Activated CD8-positive, alpha-beta memory T cell treated with anti-CD3 and anti-CD28 coated beads, Interleukin-2, amount 10 ng/mL, durations not matched to agents 7 days and 5 days (primary cell): ENCODE measurements at regions not wholly inside any gene's neighbourhood (a gene's known extent, or its start where the extent isn't known, plus 50 kb on each side); places are given as distances from the start of the nearest gene placed in this dataset.

Experiments
- ATAC-seq: fragments of 150-1000 bp; cut with Tn5 transposase; one replicate; pipeline ENCODE4 v1.10.0; 2021; ENCODE audit warnings: moderate library complexity
- CTCF ChIA-PET: fragments of 350-600 bp; sonication (Branson Sonifier 250); formaldehyde crosslinking; loops from one replicate; lab custom pipeline; 2021; ENCODE audit warnings: antibody characterized with exemption; lab: Charles Lee
- DNase-seq: peaks from one replicate; pipeline ENCODE4 v3.0.0-alpha.2; 2020
- H3K27ac Mint-ChIP-seq: one replicate; pipeline ENCODE4 v1.8.0; 2021; ENCODE audit warnings: mild to moderate bottlenecking, mixed read lengths
- H3K27me3 Mint-ChIP-seq: one replicate; pipeline ENCODE4 v1.8.0; 2021; ENCODE audit warnings: mixed read lengths
- H3K36me3 Mint-ChIP-seq: one replicate; pipeline ENCODE4 v1.8.0; 2021; ENCODE audit warnings: mild to moderate bottlenecking, mixed read lengths
- H3K4me1 Mint-ChIP-seq: one replicate; pipeline ENCODE4 v1.8.0; 2021; ENCODE audit warnings: mixed read lengths
- H3K4me3 Mint-ChIP-seq: one replicate; pipeline ENCODE4 v1.8.0; 2021; ENCODE audit warnings: mild to moderate bottlenecking, moderate library complexity, mixed read lengths
- H3K9me3 Mint-ChIP-seq: one replicate; pipeline ENCODE4 v1.8.0; 2022; ENCODE audit warnings: low read depth, mixed read lengths

GRCh38 chr7:106783286-106783685, 81.8 kb upstream of the PIK3CG start:
- H3K9me3 Mint-ChIP-seq, result no peaks in the 10 kb centered on the region
- ATAC-seq (no peak), DNase-seq (no peak)
- no peak overlapping the region for H3K4me3 Mint-ChIP-seq
- no peaks in the 10 kb centered on the region for H3K36me3 Mint-ChIP-seq
- peaks cover 2% of the 10 kb centered on the region for H3K4me1 Mint-ChIP-seq
- no peaks in the 10 kb centered on the region for H3K27me3 Mint-ChIP-seq
- H3K27ac Mint-ChIP-seq, result no peak overlapping the region
- CTCF ChIA-PET, result no interaction called here

- Mint-ChIP-seq H3K4me3 (no peak overlapping the region), H3K27me3 (no peaks in the 10 kb centered on the region), H3K36me3 (no peaks in the 10 kb centered on the region), H3K4me1 (peaks cover 2% of the 10 kb centered on the region), H3K27ac (no peak overlapping the region), H3K9me3 (no peaks in the 10 kb centered on the region)
- DNase-seq (no peak), ATAC-seq (no peak)
- CTCF ChIA-PET, result interaction anchor here (1.0 kb wide), 1 partner anchor 358 kb away, joined by 3 read pairs; no protein-coding TSS in a partner anchor
These were observed 76.4 kb upstream of the PIK3CG start for GRCh38 chr7:106788637-106789036.

- Mint-ChIP-seq H3K27ac (no peak overlapping the region), H3K36me3 (no peaks in the 10 kb centered on the region), H3K4me3 (no peak overlapping the region), H3K27me3 (no peaks in the 10 kb centered on the region), H3K4me1 (peaks cover 2% of the 10 kb centered on the region), H3K9me3 (no peaks in the 10 kb centered on the region)
- no peak for ATAC-seq
- CTCF ChIA-PET, result no interaction called here
- DNase-seq, result no peak
These were observed 73.6 kb upstream of the PIK3CG start for GRCh38 chr7:106791526-106791925.

GRCh38 chr7:106792233-106792926, 72.7 kb upstream of the PIK3CG start:
- Mint-ChIP-seq H3K9me3 (no peaks in the 10 kb centered on the region), H3K4me1 (peaks cover 2% of the 10 kb centered on the region), H3K27me3 (no peaks in the 10 kb centered on the region), H3K36me3 (no peaks in the 10 kb centered on the region), H3K4me3 (no peak overlapping the region), H3K27ac (no peak overlapping the region)
- DNase-seq (no peak), ATAC-seq (no peak)
- CTCF ChIA-PET, result interaction anchor here (0.7 to 2.2 kb wide), 10 partner anchors 11 to 360 kb away, joined by 3 to 22 read pairs (median 4); no protein-coding TSS in a partner anchor

DNA sequence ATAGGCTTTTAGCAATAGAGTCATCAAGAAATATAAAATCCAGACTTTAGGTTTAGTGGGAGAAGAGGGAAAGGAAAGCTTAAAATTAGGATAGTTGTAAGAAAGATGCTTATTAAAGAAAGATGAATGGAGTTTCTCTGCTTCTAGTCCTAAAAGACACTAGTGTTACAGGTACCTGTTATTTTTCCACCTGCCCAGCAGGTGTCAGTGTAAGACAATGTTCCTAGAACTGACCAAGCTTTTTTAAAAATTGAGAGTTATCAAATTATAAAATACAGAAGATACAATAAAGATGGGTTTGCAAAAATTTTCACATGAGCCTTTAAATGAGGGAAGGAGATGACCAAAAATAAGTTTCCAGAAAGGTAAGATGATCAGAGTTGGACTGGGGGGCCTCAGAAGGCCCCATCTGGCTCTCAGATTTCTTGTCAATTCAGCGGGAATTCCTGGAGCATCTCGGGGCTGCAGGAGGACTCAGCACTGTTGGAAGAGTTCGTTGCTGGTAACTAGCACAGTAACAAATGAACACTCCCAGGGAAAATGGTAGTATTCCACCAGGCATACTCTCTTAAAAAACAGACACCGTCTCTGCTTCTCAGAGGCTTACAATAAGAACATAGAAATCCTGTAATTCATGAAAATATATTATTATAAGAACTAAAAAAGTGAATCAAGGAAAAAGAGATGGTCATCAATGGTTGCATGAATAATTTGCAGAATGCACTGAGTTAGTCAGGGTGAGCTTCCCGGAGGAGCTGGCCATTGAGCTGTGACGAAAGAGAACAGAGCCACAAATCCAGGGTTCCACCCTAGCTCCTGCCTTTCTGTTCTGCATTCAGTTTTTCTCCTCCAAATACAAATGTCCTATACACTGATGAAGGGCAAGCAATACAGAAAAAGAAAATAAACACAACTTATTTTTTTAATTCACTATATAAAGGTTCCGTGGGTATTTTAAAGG, 71.8 kb upstream of the PIK3CG start:
- Mint-ChIP-seq H3K27me3 (no peaks in the 10 kb centered on the region), H3K4me1 (peaks cover 2% of the 10 kb centered on the region), H3K4me3 (no peak overlapping the region), H3K27ac (no peak overlapping the region), H3K9me3 (no peaks in the 10 kb centered on the region), H3K36me3 (peaks cover 2% of the 10 kb centered on the region)
- no peak for ATAC-seq
- no peak for DNase-seq
- CTCF ChIA-PET, result interaction anchor here (0.7 to 2.2 kb wide), 12 partner anchors 12 to 388 kb away, joined by 3 to 22 read pairs (median 3); no protein-coding TSS in a partner anchor

GRCh38 chr7:106794276-106795083, 70.6 kb upstream of the PIK3CG start:
- no peak overlapping the region for H3K27ac Mint-ChIP-seq
- peaks cover 3% of the 10 kb centered on the region for H3K36me3 Mint-ChIP-seq
- no peaks in the 10 kb centered on the region for H3K27me3 Mint-ChIP-seq
- H3K9me3 Mint-ChIP-seq, result no peaks in the 10 kb centered on the region
- no peak for ATAC-seq
- no peak for DNase-seq
- no peak overlapping the region for H3K4me3 Mint-ChIP-seq
- CTCF ChIA-PET, result interaction anchor here (1.2 to 2.2 kb wide), 2 partner anchors 15 to 354 kb away, joined by 3 to 22 read pairs; no protein-coding TSS in a partner anchor
- no peaks in the 10 kb centered on the region for H3K4me1 Mint-ChIP-seq

DNA sequence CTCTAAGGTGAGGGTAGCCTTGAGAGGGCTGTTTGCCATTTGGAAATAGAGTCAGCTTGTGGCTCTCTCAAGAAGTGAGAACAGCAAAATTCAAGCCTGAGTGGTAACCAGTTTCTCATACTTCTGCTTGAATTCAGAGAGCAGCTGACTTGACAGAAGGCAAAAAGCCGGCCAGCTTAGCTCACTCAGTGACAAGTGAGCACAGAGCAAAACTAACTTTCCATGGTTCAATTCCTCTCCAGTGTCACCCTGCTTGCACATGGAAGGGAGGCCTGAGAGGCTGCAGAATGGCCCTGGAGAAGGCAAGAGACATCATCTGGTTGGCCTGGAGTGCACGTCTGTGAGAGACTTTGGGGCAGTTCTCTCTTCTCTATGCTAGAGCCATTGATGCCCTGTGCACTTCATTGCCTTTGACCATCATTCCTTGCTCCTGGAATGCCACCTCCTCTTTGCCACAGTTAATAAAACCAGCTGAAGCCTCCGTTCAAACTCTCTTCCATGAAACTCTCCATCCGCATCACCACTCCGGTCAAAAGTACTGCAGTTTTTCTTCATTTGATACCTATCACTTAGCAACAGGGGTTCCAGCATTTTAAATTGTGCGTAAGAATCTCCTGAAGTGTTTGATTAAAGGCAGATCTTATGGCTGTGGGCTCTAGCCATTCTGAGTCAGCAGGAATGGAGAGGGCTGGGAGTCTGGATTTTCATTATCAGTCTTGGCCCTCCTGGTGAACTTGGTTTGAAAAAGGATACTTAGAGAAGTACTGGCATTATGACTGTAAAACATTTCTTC, 69.8 kb upstream of the PIK3CG start:
- Mint-ChIP-seq H3K36me3 (peaks cover 7% of the 10 kb centered on the region), H3K4me3 (no peak overlapping the region), H3K27me3 (peaks cover 3% of the 10 kb centered on the region), H3K9me3 (peaks cover 6% of the 10 kb centered on the region), H3K4me1 (no peaks in the 10 kb centered on the region), H3K27ac (no peak overlapping the region)
- no peak for ATAC-seq
- DNase-seq, result no peak
- CTCF ChIA-PET, result no interaction called here

- CTCF ChIA-PET, result interaction anchor here (1.1 kb wide), 1 partner anchor 354 kb away, joined by 4 read pairs; no protein-coding TSS in a partner anchor
- Mint-ChIP-seq H3K4me3 (no peak overlapping the region), H3K4me1 (no peaks in the 10 kb centered on the region), H3K27me3 (peaks cover 3% of the 10 kb centered on the region), H3K27ac (no peak overlapping the region), H3K36me3 (peaks cover 7% of the 10 kb centered on the region), H3K9me3 (peaks cover 6% of the 10 kb centered on the region)
- DNase-seq (no peak), ATAC-seq (no peak)
These were observed 69.2 kb upstream of the PIK3CG start for GRCh38 chr7:106795877-106796231.

DNA sequence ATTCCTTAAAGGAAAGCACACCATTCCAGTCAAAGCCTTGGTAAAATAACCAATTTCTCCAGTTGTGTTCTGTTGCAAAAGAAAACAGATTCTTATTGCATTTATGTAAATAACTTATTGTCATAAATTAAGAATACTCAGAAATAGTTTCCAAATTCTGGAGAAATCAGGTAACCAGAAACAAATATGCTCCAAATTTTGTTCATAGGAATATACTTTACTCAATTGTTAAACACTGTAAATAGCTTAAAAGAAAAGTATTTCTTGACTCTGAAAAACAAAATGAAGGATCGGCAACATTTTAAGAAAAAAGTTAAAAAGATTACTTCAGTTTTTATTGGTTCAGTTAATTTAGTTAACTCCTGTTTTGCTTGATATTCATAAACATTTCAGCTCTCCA, 67.1 kb upstream of the PIK3CG start:
- H3K36me3 Mint-ChIP-seq, result peaks cover 9% of the 10 kb centered on the region
- DNase-seq, result no peak
- H3K4me3 Mint-ChIP-seq, result no peak overlapping the region
- H3K27ac Mint-ChIP-seq, result no peak overlapping the region
- CTCF ChIA-PET, result interaction anchor here (1.9 kb wide), 1 partner anchor 354 kb away, joined by 4 read pairs; no protein-coding TSS in a partner anchor
- peaks cover 6% of the 10 kb centered on the region for H3K9me3 Mint-ChIP-seq
- peaks cover 3% of the 10 kb centered on the region for H3K27me3 Mint-ChIP-seq
- ATAC-seq, result no peak
- no peaks in the 10 kb centered on the region for H3K4me1 Mint-ChIP-seq

GRCh38 chr7:106802589-106802988, 62.5 kb upstream of the PIK3CG start:
- Mint-ChIP-seq H3K27me3 (peaks cover 8% of the 10 kb centered on the region), H3K4me1 (no peaks in the 10 kb centered on the region), H3K9me3 (peaks cover 6% of the 10 kb centered on the region), H3K4me3 (no peak overlapping the region), H3K27ac (no peak overlapping the region), H3K36me3 (peaks cover 9% of the 10 kb centered on the region)
- ATAC-seq (no peak), DNase-seq (no peak)
- CTCF ChIA-PET, result interaction anchor here (0.7 kb wide), 1 partner anchor 9 kb away, joined by 3 read pairs; no protein-coding TSS in a partner anchor

DNA sequence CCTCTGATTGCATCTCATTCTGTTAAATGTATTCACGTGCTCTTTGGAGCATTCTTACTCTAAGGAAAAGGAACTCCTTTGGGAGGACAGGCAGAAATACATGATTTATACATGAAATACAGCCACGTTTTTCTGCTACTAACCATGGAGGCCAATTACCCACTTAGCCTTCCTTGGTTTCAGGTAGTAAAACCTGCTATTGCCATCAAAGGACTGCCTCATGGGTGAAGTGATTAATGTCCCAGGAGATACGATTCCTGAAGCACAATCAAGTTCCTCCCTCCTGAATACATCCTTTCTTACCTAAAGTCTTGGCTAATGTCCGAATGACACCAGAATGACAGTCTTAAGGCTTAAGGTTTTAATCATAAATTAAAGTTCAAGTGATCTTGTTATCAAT, 58.5 kb upstream of the PIK3CG start:
- ATAC-seq (no peak), DNase-seq (no peak)
- CTCF ChIA-PET, result no interaction called here
- Mint-ChIP-seq H3K27me3 (peaks cover 5% of the 10 kb centered on the region), H3K9me3 (no peaks in the 10 kb centered on the region), H3K27ac (no peak overlapping the region), H3K4me1 (peaks cover 3% of the 10 kb centered on the region), H3K36me3 (peaks cover 3% of the 10 kb centered on the region), H3K4me3 (no peak overlapping the region)

DNA sequence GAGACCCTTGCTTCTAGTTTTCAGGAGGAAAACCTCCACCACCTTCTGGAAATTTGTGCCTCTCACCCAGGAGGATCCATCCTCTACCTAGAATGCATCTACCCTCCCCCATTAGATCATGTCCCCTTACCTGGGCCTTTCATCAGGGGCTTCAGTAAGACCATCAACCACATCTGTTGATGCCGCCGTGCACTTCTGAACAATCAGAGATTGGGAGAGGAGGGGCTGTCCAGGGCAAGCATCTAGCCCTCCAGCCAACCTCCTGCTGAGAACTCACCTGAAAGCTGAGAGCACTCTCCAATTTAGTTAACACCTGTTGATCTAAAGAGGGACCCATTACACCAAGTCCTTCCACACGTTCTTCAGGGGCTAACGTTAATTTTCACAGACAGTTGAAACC, 57.6 kb upstream of the PIK3CG start:
- ATAC-seq, result no peak
- H3K27me3 Mint-ChIP-seq, result peaks cover 5% of the 10 kb centered on the region
- no peak for DNase-seq
- H3K4me3 Mint-ChIP-seq, result no peak overlapping the region
- H3K36me3 Mint-ChIP-seq, result peaks cover 1% of the 10 kb centered on the region
- CTCF ChIA-PET, result no interaction called here
- no peak overlapping the region for H3K27ac Mint-ChIP-seq
- no peaks in the 10 kb centered on the region for H3K9me3 Mint-ChIP-seq
- H3K4me1 Mint-ChIP-seq, result peaks cover 10% of the 10 kb centered on the region
